Astrocyte of the cerebellum (primary cell): ENCODE measurements at regions not wholly inside any gene's neighbourhood (a gene's known extent, or its start where the extent isn't known, plus 50 kb on each side); places are given as distances from the start of the nearest gene placed in this dataset.

Experiments
- DNase-seq: peaks from one replicate; pipeline ENCODE4 v3.0.0-alpha.2; 2011; ENCODE audit warnings: low read depth
- H3K4me3 ChIP-seq: 2 replicates; pipeline ENCODE4 v1.5.1; 2011; ENCODE audit warnings: mild to moderate bottlenecking, low read depth, low read length, moderate library complexity
- CTCF ChIP-seq: IDR thresholded peaks from 2 replicates; pipeline ENCODE4 v1.5.1; 2012; ENCODE audit warnings: low read length, low read depth, moderate library complexity, mild to moderate bottlenecking; ENCODE audit errors: missing control alignments
- in situ Hi-C: cut with HindIII; loops from 2 replicates; pipeline ENCODE4 v1.10.0; 2017; ENCODE audit warnings: low sequenced_read_pairs

GRCh38 chr4:41323179-41323578 lies 66.5 kb downstream of the UCHL1 start:
- no peak overlapping the region for H3K4me3 ChIP-seq
- in situ Hi-C loops, result no loop called here
- DNase-seq, result no peak
- no peak for TF ChIP-seq CTCF

- no peak overlapping the region for H3K4me3 ChIP-seq
- DNase-seq, result no peak
- in situ Hi-C loops, result no loop called here
- no peak for TF ChIP-seq CTCF
Measured at GRCh38 chr4:41323706-41324105, 67.0 kb downstream of the UCHL1 start.

GRCh38 chr4:41324861-41325260 lies 68.1 kb downstream of the UCHL1 start:
- in situ Hi-C loops, result no loop called here
- DNase-seq, result no peak
- TF ChIP-seq CTCF, result no peak
- H3K4me3 ChIP-seq, result no peak overlapping the region

GRCh38 chr4:41325901-41326300 lies 69.2 kb downstream of the UCHL1 start:
- no peak overlapping the region for H3K4me3 ChIP-seq
- no peak for DNase-seq
- no peak for TF ChIP-seq CTCF
- in situ Hi-C loops, result no loop called here

- TF ChIP-seq CTCF, result no peak
- in situ Hi-C loops, result no loop called here
Measured at GRCh38 chr4:41326776-41327175, 70.0 kb downstream of the UCHL1 start.

GRCh38 chr4:41327770-41328169 lies 71.0 kb downstream of the UCHL1 start:
- no peak for DNase-seq
- H3K4me3 ChIP-seq, result no peak overlapping the region
- in situ Hi-C loops, result no loop called here
- TF ChIP-seq CTCF, result no peak

More at GRCh38 chr4:41326776-41327175, 70.0 kb downstream of the UCHL1 start:
- no peak overlapping the region for H3K4me3 ChIP-seq
- DNase-seq, result no peak

GRCh38 chr4:41329361-41329760 lies 72.6 kb downstream of the UCHL1 start:
- TF ChIP-seq CTCF, result no peak
- no peak overlapping the region for H3K4me3 ChIP-seq
- in situ Hi-C loops, result no loop called here
- DNase-seq, result no peak
